Pulmonary artery endothelial cell (primary cell): ENCODE measurements at regions not wholly inside any gene's neighbourhood (a gene's known extent, or its start where the extent isn't known, plus 50 kb on each side); places are given as distances from the start of the nearest gene placed in this dataset.

ENCODE experiments used
- DNase-seq: peaks from one replicate; pipeline ENCODE4 v3.0.0-alpha.2; 2011; ENCODE audit warnings: low read depth, low spot score

DNA sequence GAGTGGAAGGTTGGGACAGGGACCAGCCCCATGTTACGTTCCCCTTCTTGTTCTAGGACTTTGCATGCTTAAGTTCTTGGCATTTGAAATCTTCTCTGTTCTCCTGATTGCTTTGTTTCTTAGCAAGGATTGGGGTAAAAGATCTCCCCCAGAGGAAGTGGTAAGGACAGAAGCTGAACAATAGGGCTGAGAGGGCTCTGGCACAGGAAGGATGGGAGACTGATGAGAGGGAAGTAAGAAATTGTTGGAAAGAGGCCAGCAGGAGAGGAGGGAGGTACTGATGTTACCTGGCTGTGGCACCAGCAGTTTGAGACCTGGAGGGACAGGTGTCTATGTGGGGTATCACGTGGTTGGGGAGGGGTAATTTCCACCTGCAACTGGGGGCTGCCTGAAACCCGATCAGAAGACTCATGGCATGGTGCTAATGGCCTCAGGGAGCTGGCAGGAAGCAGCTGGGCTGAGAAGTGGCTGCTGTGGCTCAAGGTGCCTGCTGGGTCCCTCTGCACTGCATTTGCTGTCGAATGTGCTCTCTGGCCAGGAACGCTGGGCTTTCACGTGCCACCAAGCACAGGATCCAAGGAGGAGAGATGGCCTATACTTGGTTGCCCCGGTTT is 108.4 kb downstream of the LSM3 start:
- no peak for DNase-seq

DNA sequence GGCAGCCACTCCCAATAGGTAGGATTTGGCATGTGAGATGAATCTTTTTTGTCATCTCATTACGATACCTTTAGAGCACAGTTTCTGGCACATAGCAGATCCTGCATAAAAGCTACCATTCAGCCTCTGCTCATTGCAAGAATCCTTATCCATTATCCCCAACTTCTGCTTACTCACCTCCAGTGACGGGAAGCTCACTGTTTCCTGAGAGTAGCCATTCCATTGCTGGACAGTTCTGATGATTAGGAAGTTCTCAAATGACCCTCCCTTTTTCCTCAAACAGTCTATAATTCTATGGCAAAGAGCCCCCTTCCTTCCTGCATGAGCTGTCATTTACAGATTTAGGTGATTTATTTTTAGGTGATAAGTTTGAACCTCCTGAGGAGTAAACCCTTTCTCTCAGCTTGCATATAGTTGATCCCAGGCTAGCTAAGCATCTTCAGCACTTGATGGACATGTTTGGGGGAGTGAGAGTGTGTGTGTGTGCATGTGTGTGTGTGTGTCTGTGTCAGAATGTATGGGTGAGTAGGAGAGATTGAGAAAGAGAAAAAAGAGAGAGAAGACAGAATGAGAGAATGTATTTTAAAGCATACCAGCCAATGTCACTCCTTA is 109.7 kb downstream of the LSM3 start:
- no peak for DNase-seq

DNA sequence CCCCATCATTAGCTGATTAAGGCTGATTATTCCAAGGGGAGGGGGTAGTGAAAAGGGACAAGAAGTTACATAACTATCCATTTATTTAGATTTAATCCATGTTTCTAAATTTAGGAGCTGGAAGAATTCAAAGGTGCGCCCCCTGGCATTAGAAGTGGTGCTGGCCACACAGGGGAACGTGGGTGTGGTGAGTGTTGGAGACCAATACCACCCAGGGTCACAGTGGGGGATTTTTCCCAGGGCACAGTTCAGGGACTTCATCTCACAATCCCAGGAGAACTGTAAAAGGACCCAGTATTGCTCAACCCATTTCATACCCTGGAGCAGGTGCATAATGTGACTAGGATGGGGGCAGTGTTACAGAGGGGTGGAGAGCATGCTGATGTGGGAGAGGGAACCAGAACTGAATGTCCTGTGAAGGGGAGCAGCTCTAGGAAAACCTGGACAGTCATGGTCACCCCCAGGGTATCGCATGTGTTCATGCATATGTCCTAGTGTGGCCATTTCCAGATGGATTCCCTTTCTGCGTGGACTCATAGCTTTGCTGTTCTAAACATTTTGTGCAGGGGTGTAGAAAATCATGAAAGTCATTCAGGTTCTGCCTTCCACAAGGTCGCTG is 110.3 kb downstream of the LSM3 start:
- no peak for DNase-seq

DNA sequence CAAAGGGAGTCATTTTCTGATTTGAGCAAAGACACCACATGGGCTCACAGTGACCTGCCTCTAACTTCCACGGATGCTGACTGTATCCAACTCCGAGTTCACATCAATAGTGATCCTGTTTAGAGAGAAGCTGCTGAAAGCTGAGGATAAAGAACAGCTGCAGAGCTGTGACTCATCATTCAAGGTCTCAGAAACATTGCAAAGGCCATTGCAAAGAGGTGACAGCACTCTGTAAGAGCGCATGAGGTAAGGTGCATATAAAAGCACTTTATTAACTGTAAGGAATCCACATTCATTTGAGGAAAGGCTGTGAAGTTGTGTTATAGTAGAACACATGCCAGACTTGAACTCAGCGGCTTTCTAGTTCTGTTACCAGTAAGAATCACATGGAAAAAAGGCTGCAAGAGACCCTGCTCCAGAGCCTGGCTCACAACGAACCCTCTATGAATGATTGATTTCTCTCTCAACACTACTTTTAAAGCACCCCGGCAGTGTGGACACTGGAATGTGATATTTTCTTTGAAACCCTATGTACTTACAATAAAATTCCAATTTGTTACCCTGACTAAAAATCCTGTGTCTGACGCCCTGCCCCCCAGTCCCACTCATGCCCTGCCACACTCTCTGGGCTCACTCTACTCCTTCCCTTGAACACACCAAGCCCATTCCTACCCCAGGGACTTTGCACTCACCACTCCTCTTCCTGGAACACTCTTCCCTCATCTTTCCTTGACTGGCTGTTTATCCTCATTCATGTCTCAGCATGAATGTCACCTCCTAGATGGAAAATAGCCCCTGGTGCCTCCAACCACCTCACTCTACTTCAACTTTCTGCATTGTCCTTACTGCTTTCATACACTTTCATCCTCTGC is 111.2 kb downstream of the LSM3 start:
- DNase-seq = no peak

- no peak for DNase-seq
These were observed 111.6 kb upstream of the SLC6A6 start for GRCh38 chr3:14290631-14291385.

DNA sequence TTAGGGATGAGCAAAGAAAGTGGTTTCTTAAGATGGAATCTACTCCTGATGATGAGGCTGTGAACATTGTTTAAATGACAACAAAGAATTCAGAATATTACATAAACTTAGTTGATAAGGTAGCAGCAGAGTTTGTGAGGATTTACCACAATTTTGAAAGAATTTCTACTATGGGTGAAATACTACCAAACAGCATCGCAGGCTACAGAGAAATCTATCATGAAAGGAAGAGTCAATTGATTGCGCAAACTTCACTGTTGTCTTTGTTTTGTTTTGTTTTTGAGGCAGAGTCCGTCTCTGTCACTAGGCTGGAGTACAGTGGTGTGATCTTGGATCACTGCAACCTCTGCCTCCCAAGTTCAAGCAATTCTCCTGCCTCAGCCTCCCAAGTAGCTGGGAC is 107.4 kb upstream of the SLC6A6 start:
- no peak for DNase-seq

- no peak for DNase-seq
These were observed 106.6 kb upstream of the SLC6A6 start for GRCh38 chr3:14295801-14296200.

- DNase-seq = no peak
These were observed 105.1 kb upstream of the SLC6A6 start for GRCh38 chr3:14297305-14297704.

DNA sequence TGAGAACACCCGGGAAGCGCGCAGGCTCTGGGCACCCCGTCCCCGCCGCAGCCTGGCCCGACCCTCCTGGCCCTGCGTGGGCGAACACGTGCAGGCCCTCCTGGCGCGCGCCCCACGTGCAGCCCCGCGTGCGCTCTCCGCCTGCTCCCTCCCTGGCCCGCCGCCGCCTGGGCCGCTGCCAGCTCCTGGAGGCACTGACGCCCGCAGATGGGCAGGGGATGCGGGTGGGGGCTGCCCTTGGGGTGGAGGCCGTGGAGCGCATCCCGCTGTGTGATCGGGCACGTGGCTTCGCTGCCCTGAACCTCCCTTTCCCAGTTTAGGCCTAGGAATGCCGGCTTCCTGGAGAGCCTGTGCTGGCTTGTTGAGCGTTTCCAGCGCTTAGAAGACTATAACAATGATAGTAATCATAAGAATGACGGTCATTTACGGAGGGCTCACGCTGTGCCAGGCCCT is 104.6 kb upstream of the SLC6A6 start:
- no peak for DNase-seq

DNA sequence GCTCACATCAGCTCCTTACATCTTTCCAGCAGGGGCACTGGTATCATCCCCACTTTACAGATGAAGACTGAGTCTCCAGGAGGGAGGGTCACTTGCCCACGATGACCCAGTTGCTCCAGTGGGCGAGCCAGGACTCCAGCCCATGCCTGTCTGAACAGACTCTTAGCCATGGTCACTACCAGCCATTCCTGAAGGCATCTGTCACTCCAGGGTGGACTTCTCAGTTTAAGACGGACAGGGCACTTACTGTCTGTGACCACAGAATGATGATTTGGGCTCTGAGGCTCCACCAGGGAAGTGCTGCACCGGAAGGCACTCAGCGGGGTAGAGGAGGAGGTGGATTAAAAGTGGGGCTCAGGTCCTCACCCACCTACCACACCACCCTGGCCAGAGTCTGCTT is 104.0 kb upstream of the SLC6A6 start:
- no peak for DNase-seq

DNA sequence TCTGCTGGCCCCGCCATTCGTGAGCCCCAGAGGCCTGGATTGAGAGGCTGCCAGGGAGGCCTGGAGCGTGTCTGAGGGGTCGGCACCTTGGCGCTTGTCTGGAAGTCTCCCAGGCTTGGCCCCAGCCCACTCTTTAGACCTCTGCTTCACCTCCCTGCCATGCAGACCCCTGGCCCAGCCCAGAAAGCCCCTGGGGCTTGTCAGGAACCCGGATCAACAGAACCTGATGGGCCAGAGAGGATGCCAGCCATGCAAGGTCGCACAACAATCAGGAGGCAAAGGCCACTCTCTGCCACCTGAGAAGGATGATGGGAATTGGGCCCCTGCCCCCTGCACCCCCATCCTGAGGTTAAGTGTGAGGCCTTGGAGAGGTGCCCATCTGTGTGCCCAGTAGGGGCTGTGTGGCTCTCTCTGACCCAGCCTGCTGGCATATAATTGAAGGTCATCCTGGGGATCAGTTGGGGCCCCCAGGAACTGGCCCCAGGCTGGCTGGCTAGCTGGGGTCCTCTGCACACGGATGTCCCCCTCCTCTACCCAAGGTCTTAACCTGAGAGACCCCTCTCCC is 103.3 kb upstream of the SLC6A6 start:
- DNase-seq = no peak

GRCh38 chr3:14299767-14300166 is 102.6 kb upstream of the SLC6A6 start:
- no peak for DNase-seq

DNA sequence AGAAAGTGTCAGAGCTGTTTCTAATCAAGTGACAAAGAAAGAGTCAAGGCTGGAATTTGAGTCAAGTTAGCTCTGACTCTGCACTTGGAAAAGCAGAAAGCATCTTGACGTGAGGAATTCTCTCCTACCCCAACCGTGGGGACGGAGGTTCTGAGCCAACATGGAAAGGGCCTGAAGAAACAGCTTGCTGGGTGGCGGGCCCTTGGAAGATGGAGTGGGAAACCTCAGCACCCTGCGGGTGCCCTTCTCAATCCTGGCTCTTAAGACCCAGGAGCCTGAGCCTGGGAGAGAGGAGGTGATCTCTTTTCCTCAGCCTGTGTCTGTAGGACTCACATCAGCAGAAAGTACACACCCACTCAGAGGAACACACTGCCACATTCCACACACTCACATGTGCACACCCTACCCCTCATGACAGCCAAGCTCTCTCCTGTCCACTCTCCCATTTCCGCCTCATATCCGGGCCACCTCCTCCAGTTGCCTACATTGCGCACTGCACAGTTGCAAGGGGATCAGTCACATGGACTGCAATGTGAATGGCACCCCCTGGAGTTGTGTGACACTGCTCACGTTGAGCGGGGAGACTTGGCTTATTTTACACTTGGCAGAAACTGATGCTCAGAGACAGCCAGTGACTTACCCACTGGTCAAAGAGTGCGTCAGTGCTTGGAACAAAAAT is 101.5 kb upstream of the SLC6A6 start:
- no peak for DNase-seq

GRCh38 chr3:14301558-14301957 is 100.8 kb upstream of the SLC6A6 start:
- DNase-seq = no peak

DNA sequence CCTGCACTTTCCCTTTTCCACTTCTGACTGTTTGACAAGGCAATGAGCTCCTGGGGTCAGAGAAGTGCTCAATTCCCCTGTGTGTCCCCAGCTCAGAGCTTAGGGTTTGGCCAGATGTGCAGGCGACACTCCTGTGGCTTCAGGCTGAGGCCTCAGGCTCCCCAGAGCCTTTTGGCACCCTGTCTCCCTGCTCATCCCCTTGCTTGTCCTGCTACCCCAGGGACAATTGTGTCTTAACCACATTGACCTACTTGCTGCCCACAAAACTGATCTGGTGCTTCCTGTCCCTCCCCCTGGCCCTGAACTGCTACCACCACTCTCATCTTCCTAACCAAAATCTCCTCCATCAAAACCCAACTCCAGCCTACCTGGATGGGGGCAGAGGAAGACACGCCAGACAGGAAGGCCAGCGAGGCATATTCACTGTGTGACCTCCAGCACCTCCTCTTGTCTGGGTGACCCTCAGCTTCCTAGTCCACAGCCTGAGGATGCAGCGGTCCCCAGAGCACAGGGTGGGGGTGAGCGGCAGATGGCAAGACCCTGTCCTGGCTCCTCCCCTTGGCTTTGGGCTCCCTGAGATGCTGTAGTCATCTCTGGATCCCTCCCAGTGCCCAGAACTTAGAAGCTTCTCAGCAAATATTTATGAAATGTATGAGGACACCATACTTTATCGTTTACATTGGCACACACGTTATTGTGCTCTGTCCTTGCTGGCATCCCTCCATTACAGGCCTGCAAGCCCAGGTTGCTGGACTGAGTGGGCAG is 98.9 kb upstream of the SLC6A6 start:
- DNase-seq = no peak

- DNase-seq = no peak
These were observed 98.0 kb upstream of the SLC6A6 start for GRCh38 chr3:14304101-14305045.

- DNase-seq = no peak
These were observed 97.1 kb upstream of the SLC6A6 start for GRCh38 chr3:14305324-14305723.

DNA sequence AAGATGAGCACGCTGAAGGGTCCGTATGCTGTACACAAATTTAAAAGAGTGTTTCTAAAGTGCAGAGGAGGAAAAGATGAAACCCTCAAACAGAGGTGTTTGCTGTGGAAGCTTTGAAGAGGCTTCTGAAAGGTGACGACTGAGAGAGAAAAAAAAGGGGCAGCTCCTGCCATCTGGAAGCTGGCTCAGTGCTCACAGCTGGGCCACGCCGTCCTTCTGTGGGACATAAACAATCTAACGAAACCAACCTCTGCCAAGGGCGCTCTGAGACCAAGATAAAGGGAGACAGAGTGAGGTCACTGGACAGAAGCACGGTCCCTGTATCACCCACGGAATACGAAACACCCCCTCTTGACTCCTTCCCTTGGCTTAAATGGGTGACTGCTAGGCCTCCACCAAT is 96.3 kb upstream of the SLC6A6 start:
- no peak for DNase-seq
